RKO (cell line): ENCODE measurements at regions not wholly inside any gene's neighbourhood (a gene's known extent, or its start where the extent isn't known, plus 50 kb on each side); places are given as distances from the start of the nearest gene placed in this dataset.
"Not testable (repeated sequence)": the region's sequence is repeated elsewhere in the genome, so short reads cannot be mapped to it uniquely, and the experiment has no call there.

Experiments
- DNase-seq: peaks from one replicate; pipeline ENCODE4 v3.0.0-alpha.2; 2016; ENCODE audit warnings: low spot score

DNA sequence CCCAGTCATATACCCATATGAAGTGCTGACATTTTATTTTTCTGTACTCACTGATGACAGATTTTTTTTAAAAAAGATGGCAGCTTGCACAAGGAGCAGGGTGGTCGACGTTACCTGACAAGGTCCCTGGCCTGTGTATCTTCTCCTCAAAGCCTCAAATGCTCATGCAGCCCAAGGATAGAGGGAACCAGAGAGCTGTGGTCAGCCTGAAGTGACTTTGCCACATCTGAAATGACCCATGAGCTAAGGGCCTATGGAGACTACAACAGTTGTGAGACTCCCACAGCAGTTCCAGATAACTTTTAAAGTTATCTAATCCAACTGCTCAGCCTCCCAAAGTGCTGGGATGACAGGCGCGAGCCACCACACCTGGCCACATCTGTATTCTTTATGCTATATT is 131.1 kb downstream of the GLUL start:
- DNase-seq = no peak

- no peak for DNase-seq
Observed at GRCh38 chr1:182259968-182260367, 131.6 kb downstream of the GLUL start.

- DNase-seq = no peak
Observed at GRCh38 chr1:182259229-182259872, 132.2 kb downstream of the GLUL start.

- no peak for DNase-seq
Observed at GRCh38 chr1:182257369-182258063, 134.1 kb downstream of the GLUL start.

DNA sequence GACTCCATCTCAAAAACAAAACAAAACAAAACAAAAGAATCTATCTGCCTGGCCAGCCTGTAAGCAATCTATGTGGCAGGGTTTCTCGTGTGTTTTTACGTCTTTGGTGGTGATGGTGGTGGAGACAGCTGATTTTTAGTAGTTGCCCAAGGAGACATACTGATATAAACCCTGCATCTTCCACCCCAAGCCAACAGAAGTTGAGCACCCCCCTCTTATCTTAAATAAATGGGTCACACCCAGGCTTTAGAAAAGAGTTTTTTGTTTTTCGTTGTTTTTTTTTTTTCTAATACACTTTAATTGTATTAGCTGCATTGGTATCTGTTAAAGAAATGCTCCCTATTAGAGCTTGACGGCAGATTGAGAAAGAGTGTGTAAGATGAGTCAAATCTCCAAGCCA is 134.7 kb downstream of the GLUL start:
- no peak for DNase-seq

GRCh38 chr1:182255494-182255893 is 136.1 kb downstream of the GLUL start:
- no peak for DNase-seq

GRCh38 chr1:182253319-182253860 is 138.2 kb downstream of the GLUL start:
- no peak for DNase-seq

- DNase-seq = no peak
Observed at GRCh38 chr1:182251561-182251960, 140.0 kb downstream of the GLUL start.

DNA sequence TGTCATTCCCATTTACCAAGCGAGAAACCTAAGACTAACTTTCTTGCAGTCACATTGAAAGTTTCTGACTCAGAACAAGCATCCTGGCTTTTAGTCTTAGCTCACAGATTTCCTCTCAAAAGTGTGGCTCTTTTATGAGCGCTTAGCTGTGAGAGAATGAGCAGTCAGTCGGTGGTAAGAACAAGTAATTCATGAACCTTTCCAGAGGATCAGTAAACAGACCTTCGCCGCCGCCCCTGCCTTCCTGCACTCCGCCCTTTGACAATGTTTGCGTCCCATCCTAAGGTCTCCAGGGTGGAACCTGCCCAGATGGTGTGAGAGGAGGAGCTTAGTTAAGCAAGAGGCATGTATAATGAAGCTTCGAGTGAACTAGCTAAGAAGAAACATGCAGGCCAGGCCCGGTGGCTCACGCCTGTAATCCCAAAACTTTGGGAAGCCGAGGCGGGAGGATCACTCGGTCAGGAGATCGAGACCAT is 142.4 kb downstream of the GLUL start:
- no peak for DNase-seq

DNA sequence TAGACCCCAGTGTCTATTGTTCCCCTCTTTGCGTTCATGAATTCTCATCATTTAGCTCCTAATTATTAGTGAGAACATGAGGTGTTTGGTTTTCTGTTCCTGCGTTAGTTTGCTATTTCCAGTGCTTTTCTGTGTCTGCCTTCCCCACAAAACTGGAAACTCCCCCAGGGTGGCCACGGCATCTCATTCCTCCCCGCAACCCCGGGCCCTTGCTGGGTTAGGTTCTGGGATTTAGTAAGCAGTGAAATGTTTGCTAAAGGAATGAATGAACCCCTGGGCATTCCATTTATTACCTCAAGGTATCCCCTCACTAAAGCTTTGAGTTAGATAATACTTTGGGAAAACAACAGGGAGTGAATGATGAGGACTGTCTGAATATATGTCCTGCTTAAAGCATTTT is 142.9 kb downstream of the GLUL start:
- no peak for DNase-seq

GRCh38 chr1:182247813-182248212 is 143.8 kb downstream of the GLUL start:
- not testable (repeated sequence) for DNase-seq

- no peak for DNase-seq
Observed at GRCh38 chr1:182246783-182247182, 144.8 kb downstream of the GLUL start.

DNA sequence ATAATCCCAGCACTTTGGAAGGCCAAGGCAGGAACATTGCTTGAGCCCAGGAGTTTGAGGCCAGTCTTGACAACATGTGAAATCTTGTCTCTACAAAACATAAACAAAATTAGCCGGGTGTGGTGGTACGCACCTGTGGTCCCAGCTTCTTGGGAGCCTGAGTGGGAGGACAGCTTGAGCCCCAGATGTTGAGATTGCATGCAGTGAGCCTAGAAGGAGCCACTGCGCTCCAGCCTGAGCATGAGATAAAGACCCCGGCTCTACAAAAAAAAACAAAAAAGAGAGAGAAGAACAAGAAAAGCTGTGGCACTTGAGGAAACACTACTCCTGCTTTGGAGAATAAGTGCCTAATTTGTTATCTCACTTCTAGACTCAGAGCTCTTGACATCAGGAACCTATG is 146.6 kb downstream of the GLUL start:
- DNase-seq = no peak

- no peak for DNase-seq
Observed at GRCh38 chr1:182244451-182244850, 147.1 kb downstream of the GLUL start.

DNA sequence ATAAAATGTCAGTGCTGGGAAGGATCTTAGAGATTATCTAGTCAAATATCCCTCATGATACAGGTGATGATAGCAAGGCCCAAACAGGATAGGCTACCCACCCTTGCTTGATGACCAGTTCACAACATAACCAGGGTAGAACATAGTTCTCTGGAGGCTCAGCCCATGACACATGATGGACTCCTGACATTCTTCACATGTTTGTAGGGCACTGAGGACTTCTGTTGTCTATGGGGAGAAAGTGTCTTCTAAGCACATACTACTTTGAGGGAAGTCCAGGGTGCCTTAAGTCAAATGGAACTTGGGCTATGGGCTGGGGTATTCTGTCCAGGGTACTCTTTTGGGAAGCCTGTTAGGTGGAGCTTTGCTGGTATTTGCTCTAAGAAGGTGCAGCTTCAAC is 148.9 kb downstream of the GLUL start:
- no peak for DNase-seq

GRCh38 chr1:182240085-182240484 is 151.5 kb downstream of the GLUL start:
- no peak for DNase-seq

DNA sequence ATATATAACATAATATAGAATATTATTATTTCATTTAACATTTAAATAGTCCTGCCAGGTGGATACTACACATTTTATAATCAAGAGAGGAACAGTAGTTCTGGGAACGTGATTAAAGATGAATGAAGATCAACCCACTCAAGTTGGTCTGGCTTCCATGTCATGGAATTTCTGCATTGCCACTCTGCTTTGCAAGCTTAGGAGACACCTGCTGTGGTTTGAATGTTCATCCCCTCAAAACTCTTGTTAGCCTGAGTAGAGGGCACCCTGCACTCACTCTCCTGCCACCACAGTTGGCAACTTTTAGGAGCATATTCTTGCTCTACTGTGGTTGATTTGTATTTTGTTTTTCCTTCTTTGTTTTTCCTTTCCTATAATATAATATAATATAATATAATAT is 153.2 kb downstream of the GLUL start:
- DNase-seq = no peak

DNA sequence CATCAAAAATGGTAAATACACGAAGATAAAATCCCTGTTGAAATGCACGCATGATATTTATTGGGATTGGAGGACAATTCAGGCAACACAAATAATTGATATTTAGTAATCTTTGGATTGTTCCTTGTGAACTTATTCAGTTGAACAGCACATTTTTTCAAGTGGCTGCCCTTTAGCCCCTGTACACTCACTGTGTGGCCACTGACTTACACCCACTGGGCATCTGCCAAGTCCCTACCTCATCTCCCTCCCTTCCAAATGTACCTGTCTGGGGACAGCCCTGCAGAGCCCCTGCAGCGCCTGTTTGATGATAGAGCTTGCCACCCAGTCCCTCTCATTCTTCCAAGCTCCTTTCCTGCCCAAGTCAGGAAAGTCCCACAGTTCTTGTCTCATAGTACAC is 154.3 kb downstream of the GLUL start:
- no peak for DNase-seq

GRCh38 chr1:182236651-182237077 is 154.9 kb downstream of the GLUL start:
- no peak for DNase-seq

DNA sequence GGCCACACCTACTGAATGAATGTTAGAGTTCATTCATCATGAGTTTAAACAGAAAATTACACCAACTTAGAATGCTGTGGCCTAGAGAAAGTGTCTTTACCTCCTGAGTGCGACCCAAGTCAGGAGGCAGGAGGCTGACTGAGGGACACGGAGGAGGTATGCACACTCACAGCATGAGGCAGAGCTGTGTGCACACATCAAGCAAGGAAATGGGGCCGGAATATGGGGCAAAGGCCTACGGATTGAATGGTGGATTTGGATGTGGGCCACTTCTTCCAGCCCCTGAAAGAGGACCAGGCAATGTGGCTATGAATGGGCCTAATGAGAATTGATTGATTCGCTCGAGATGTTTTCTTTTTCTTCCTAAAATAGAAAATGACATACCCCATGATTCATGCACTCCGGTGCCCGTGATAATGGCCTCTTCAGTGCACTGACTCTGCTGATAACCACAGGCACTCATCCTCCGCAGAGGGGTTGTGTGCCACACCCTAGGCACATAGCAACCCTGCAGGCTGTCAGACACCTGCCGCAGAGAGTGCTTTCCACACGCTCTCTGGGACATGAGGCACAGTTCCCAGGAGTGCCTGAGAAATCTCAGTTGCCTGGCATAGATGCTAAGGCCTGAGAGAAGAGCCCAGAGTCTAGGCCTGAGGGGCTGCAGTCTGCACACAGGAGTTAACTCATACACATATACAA is 155.5 kb downstream of the GLUL start:
- no peak for DNase-seq

- DNase-seq = no peak
Observed at GRCh38 chr1:182235604-182235951, 156.0 kb downstream of the GLUL start.

DNA sequence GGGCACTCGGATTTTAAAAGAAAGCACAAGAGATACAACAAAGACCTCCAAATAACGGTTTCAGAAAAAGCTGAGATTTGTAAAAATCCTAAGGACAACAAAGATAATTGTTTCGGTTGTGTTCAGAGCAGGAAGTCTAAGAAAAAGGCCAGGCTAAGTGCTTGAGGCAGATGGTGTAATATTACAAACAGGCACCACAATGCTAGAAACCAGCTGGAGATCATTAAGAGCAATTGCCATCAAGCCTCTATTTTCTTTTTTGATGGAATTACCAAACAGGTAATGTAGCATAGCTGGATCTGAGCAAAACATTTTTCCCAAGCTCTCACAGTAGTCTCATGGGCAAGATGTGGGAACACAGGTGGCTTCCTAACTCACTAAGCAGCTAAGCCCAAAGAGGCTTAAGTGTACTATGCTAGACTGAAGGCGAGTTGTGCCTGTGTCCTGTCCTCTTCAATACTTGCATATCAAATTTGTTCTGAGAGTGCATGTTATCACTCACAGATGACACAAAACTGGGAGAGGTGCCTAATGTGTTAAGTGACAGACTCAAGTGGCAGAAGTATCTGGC is 161.6 kb downstream of the GLUL start:
- DNase-seq = no peak

GRCh38 chr1:182229451-182229850 is 162.1 kb downstream of the GLUL start:
- no peak for DNase-seq
